OCI-LY1 (cell line): ENCODE measurements at regions not wholly inside any gene's neighbourhood (a gene's known extent, or its start where the extent isn't known, plus 50 kb on each side); places are given as distances from the start of the nearest gene placed in this dataset.

Experiments used
- H2AFZ ChIP-seq: fragments of 200-600 bp; sonication (generic), shearing (Covaris generic); 2 replicates; pipeline ENCODE4 v1.6.0; 2014; ENCODE audit warnings: antibody characterized with exemption, mild to moderate bottlenecking, low read length
- H3F3A ChIP-seq: fragments of 200-600 bp; sonication (generic), shearing (Covaris generic); 2 replicates; pipeline ENCODE4 v1.6.0; 2014; ENCODE audit warnings: mild to moderate bottlenecking, antibody characterized with exemption, low read length, moderate library complexity; ENCODE audit not compliant: insufficient read depth
- H3K27ac ChIP-seq: fragments of 200-600 bp; sonication (generic); 2 replicates; pipeline ENCODE4 v1.5.1; 2014; ENCODE audit warnings: low read length, mixed run types, mild to moderate bottlenecking, low read depth; ENCODE audit not compliant: poor library complexity, severe bottlenecking
- H3K27me3 ChIP-seq: fragments of 200-600 bp; sonication (generic); 2 replicates; pipeline ENCODE4 v1.6.0; 2014; ENCODE audit warnings: antibody characterized with exemption, mild to moderate bottlenecking, low read length, moderate library complexity; ENCODE audit not compliant: insufficient read depth
- H3K36me3 ChIP-seq: fragments of 200-600 bp; sonication (generic); 2 replicates; pipeline ENCODE4 v1.6.1; 2014; ENCODE audit warnings: mild to moderate bottlenecking, antibody characterized with exemption, low read length, moderate library complexity, mixed read lengths; ENCODE audit not compliant: insufficient read depth
- H3K4me1 ChIP-seq: fragments of 200-600 bp; sonication (generic); 2 replicates; pipeline ENCODE4 v1.5.1; 2014; ENCODE audit warnings: mild to moderate bottlenecking, low read length, moderate library complexity; ENCODE audit not compliant: insufficient read depth, severe bottlenecking
- H3K4me2 ChIP-seq: fragments of 200-600 bp; sonication (generic), shearing (Covaris generic); 2 replicates; pipeline ENCODE4 v1.6.1; 2014; ENCODE audit warnings: low read length
- H3K4me3 ChIP-seq: fragments of 200-600 bp; sonication (generic); 2 replicates; pipeline ENCODE4 v1.5.1; 2014; ENCODE audit warnings: low read length, low read depth, mild to moderate bottlenecking, mixed read lengths; ENCODE audit not compliant: poor library complexity, severe bottlenecking
- H3K79me2 ChIP-seq: fragments of 200-600 bp; shearing (Covaris generic); 2 replicates; pipeline ENCODE4 v1.6.1; 2016; ENCODE audit warnings: mixed run types, low read length, mixed read lengths; ENCODE audit not compliant: insufficient read depth
- H3K9ac ChIP-seq: fragments of 200-600 bp; sonication (generic), shearing (Covaris generic); 2 replicates; pipeline ENCODE4 v1.6.1; 2014; ENCODE audit warnings: mild to moderate bottlenecking, low read length, mixed read lengths
- H3K9me2 ChIP-seq: fragments of 200-600 bp; sonication (generic), shearing (Covaris generic); 2 replicates; pipeline ENCODE4 v1.6.1; 2014; ENCODE audit warnings: low read depth, mild to moderate bottlenecking, low read length, mixed read lengths
- H3K9me3 ChIP-seq: fragments of 200-600 bp; shearing (Covaris generic); 2 replicates; pipeline ENCODE4 v1.6.1; 2014; ENCODE audit warnings: low read length, mixed read lengths
- H4K20me1 ChIP-seq: fragments of 200-600 bp; sonication (generic), shearing (Covaris generic); 2 replicates; pipeline ENCODE4 v1.6.0; 2016; ENCODE audit warnings: mild to moderate bottlenecking, low read length; ENCODE audit not compliant: insufficient read depth
- CTCF ChIP-seq: fragments of 200-600 bp; sonication (generic), shearing (Covaris generic); IDR thresholded peaks from 2 replicates; pipeline ENCODE4 v1.5.1; 2017; ENCODE audit warnings: mild to moderate bottlenecking, antibody characterized with exemption, low read length, moderate library complexity, mixed read lengths
- EZH2 ChIP-seq: fragments of 200-600 bp; sonication (generic), shearing (Covaris generic); IDR thresholded peaks from 2 replicates; pipeline ENCODE4 v1.8.0; 2017; ENCODE audit warnings: borderline replicate concordance, mixed run types, mild to moderate bottlenecking, antibody characterized with exemption, low read length, moderate library complexity, mixed read lengths

- H3K27me3 ChIP-seq: no peaks in the 10 kb centered on the region
- H3K9me3 ChIP-seq: no peaks in the 10 kb centered on the region
- TF ChIP-seq EZH2: no peak
- no peak for TF ChIP-seq CTCF
- H4K20me1 ChIP-seq: no peaks in the 10 kb centered on the region
- no peak overlapping the region for H3K4me2 ChIP-seq
- no peak overlapping the region for H3K9ac ChIP-seq
- H3K36me3 ChIP-seq: no peaks in the 10 kb centered on the region
- no peaks in the 10 kb centered on the region for H3K4me1 ChIP-seq
- H3K27ac ChIP-seq: no peak overlapping the region
- H3K9me2 ChIP-seq: no peaks in the 10 kb centered on the region
- H3K79me2 ChIP-seq: no peaks in the 10 kb centered on the region
- no peaks in the 10 kb centered on the region for H3F3A ChIP-seq
- no peak overlapping the region for H3K4me3 ChIP-seq
- H2AFZ ChIP-seq: no peak overlapping the region
Observed at GRCh38 chr7:21198921-21199320, 229.0 kb upstream of the SP4 start.

DNA sequence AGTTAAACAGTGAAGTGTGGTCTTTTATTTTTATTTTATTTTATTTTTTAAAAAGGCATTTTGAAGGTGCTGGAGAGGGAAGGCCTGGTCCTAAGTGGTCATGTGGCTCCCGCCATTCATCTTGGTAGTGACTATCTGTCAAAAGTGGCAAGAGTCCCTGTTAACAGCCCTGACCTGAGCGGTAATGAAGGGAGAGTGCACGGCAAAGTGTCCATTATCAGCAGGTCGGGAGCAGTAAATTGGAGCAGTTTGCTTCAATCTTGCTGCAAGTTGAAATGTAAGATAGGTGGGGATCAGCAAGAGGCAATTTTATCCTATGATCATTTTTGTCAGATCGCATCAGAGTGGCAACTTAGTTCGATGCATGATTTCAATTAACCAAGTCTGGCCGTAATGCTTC lies 227.4 kb upstream of the SP4 start:
- Histone ChIP-seq H3K79me2 (no peaks in the 10 kb centered on the region), H3K9me3 (no peaks in the 10 kb centered on the region), H3K27me3 (no peaks in the 10 kb centered on the region), H4K20me1 (no peaks in the 10 kb centered on the region), H3K27ac (no peak overlapping the region), H2AFZ (no peak overlapping the region), H3K4me3 (no peak overlapping the region), H3F3A (no peaks in the 10 kb centered on the region), H3K4me2 (no peak overlapping the region), H3K4me1 (no peaks in the 10 kb centered on the region), H3K36me3 (no peaks in the 10 kb centered on the region), H3K9me2 (no peaks in the 10 kb centered on the region), H3K9ac (no peak overlapping the region)
- TF ChIP-seq CTCF: no peak
- TF ChIP-seq EZH2: no peak

GRCh38 chr7:21214657-21215056 lies 213.2 kb upstream of the SP4 start:
- H3K4me1 ChIP-seq: no peaks in the 10 kb centered on the region

More at GRCh38 chr7:21214657-21215056, 213.2 kb upstream of the SP4 start:
- Histone ChIP-seq H3K9me2 (no peaks in the 10 kb centered on the region), H3F3A (no peaks in the 10 kb centered on the region), H3K9ac (no peak overlapping the region), H2AFZ (no peak overlapping the region), H3K36me3 (no peaks in the 10 kb centered on the region), H3K27me3 (no peaks in the 10 kb centered on the region), H3K9me3 (no peaks in the 10 kb centered on the region), H4K20me1 (no peaks in the 10 kb centered on the region), H3K79me2 (no peaks in the 10 kb centered on the region), H3K4me2 (no peak overlapping the region), H3K4me3 (no peak overlapping the region), H3K27ac (no peak overlapping the region)
- TF ChIP-seq CTCF (no peak), EZH2 (no peak)
